WTC11 (cell line): ENCODE measurements at regions not wholly inside any gene's neighbourhood (a gene's known extent, or its start where the extent isn't known, plus 50 kb on each side); places are given as distances from the start of the nearest gene placed in this dataset.

ENCODE experiments used
- ARID4B ChIP-seq: sonication (generic); formaldehyde crosslinking; IDR thresholded peaks from 2 replicates; pipeline ENCODE4 v1.8.0; 2023; ENCODE audit warnings: missing genetic modification reagents, mild to moderate bottlenecking, borderline replicate concordance
- CTCF ChIP-seq: fragments of 200-600 bp; IDR thresholded peaks from 2 replicates; pipeline ENCODE4 v1.8.0; 2022; ENCODE audit warnings: antibody characterized with exemption
- ESRRA ChIP-seq: sonication (generic); formaldehyde crosslinking; IDR thresholded peaks from 2 replicates; pipeline ENCODE4 v1.8.1; 2022; ENCODE audit warnings: mild to moderate bottlenecking, missing genetic modification reagents, borderline replicate concordance
- FOXJ3 ChIP-seq: sonication (generic); formaldehyde crosslinking; IDR thresholded peaks from 2 replicates; pipeline ENCODE4 v1.9.0; 2021; ENCODE audit warnings: missing genetic modification reagents, mild to moderate bottlenecking, borderline replicate concordance
- KAT7 ChIP-seq: sonication (generic); formaldehyde crosslinking; IDR thresholded peaks from 2 replicates; pipeline ENCODE4 v1.8.1; 2023; ENCODE audit warnings: missing genetic modification reagents, mild to moderate bottlenecking, borderline replicate concordance
- MAX ChIP-seq: sonication (generic); formaldehyde crosslinking; IDR thresholded peaks from 2 replicates; pipeline ENCODE4 v1.8.0; 2022; ENCODE audit warnings: mild to moderate bottlenecking, missing genetic modification reagents
- PREB ChIP-seq: sonication (generic); formaldehyde crosslinking; IDR thresholded peaks from 2 replicates; pipeline ENCODE4 v1.8.1; 2022; ENCODE audit warnings: mild to moderate bottlenecking, missing genetic modification reagents, moderate library complexity, borderline replicate concordance
- SP1 ChIP-seq: sonication (generic); formaldehyde crosslinking; conservative IDR thresholded peaks from 2 replicates; pipeline ENCODE4 v1.8.1; 2022; ENCODE audit warnings: missing genetic modification reagents
- USF1 ChIP-seq: sonication (generic); formaldehyde crosslinking; IDR thresholded peaks from 2 replicates; pipeline ENCODE4 v1.8.0; 2022; ENCODE audit warnings: mild to moderate bottlenecking, missing genetic modification reagents
- ZNF138 ChIP-seq: sonication (generic); formaldehyde crosslinking; conservative IDR thresholded peaks from 2 replicates; pipeline ENCODE4 v1.8.1; 2022; ENCODE audit warnings: mild to moderate bottlenecking, moderate library complexity, missing genetic modification reagents
- ZSCAN18 ChIP-seq: fragments of 250-450 bp; sonication (Bioruptor Pico); IDR thresholded peaks from 2 replicates; pipeline ENCODE4 v2.1.2; 2022; ENCODE audit warnings: mild to moderate bottlenecking, moderate library complexity

- no peak for TF ChIP-seq SP1 (CRISPR knock-in tag)
- TF ChIP-seq ESRRA (CRISPR knock-in tag): no peak
- TF ChIP-seq CTCF: no peak
- no peak for TF ChIP-seq ZSCAN18 (CRISPR knock-in tag)
- TF ChIP-seq ZNF138 (CRISPR knock-in tag): no peak
- no peak for TF ChIP-seq USF1 (CRISPR knock-in tag)
- TF ChIP-seq FOXJ3: no peak
- no peak for TF ChIP-seq ARID4B (CRISPR knock-in tag)
- no peak for TF ChIP-seq KAT7
- TF ChIP-seq PREB (CRISPR knock-in tag): no peak
- no peak for TF ChIP-seq MAX (CRISPR knock-in tag)
These were observed 55.9 kb downstream of the KCNA5 start for GRCh38 chr12:5099591-5099990.
